ENCODE measurements at regions not wholly inside any gene's neighbourhood (a gene's known extent, or its start where the extent isn't known, plus 50 kb on each side); places are given as distances from the start of the nearest gene placed in this dataset.

- no peak overlapping the region for H3K27ac ChIP-seq (ENCODE audit: low read depth, low read length)
- no peak for DNase-seq (ENCODE audit: insufficient read length, low spot score, missing footprints)
- no peaks in the 10 kb centered on the region for H3K27me3 ChIP-seq (ENCODE audit: insufficient read depth, low read length)
- no peaks in the 10 kb centered on the region for H3K9me3 ChIP-seq (ENCODE audit: low read depth, low read length)
- H3K4me2 ChIP-seq (ENCODE audit: insufficient read depth, low read length), result no peak overlapping the region
- no peak overlapping the region for H3K4me3 ChIP-seq (ENCODE audit: insufficient read depth, low read length)
- no peak for TF ChIP-seq CTCF (IDR thresholded peaks at IDR 0.05; ENCODE audit: extremely low read depth, low read depth, low read length)
- H4K20me1 ChIP-seq (ENCODE audit: insufficient read depth, low read length), result no peaks in the 10 kb centered on the region
- H3K36me3 ChIP-seq (ENCODE audit: insufficient read depth, low read length), result no peaks in the 10 kb centered on the region
- H3K79me2 ChIP-seq (ENCODE audit: insufficient read depth, low read length), result no peaks in the 10 kb centered on the region
- no peaks in the 10 kb centered on the region for H3K4me1 ChIP-seq (ENCODE audit: insufficient read depth, low read length)
- no peak overlapping the region for H2AFZ ChIP-seq (ENCODE audit: low read length)
Observed at GRCh38 chr13:64339373-64340063, 2890.6 kb downstream of the PCDH9 start.

GRCh38 chr13:64338671-64339070 lies 2891.5 kb downstream of the PCDH9 start:
- Histone ChIP-seq H4K20me1 (ENCODE audit: insufficient read depth, low read length) (no peaks in the 10 kb centered on the region), H2AFZ (ENCODE audit: low read length) (no peak overlapping the region), H3K4me1 (ENCODE audit: insufficient read depth, low read length) (no peaks in the 10 kb centered on the region), H3K27me3 (ENCODE audit: insufficient read depth, low read length) (no peaks in the 10 kb centered on the region), H3K36me3 (ENCODE audit: insufficient read depth, low read length) (no peaks in the 10 kb centered on the region), H3K79me2 (ENCODE audit: insufficient read depth, low read length) (no peaks in the 10 kb centered on the region), H3K9me3 (ENCODE audit: low read depth, low read length) (peaks cover 6% of the 10 kb centered on the region), H3K4me2 (ENCODE audit: insufficient read depth, low read length) (no peak overlapping the region), H3K4me3 (ENCODE audit: insufficient read depth, low read length) (no peak overlapping the region), H3K27ac (ENCODE audit: low read depth, low read length) (no peak overlapping the region)
- TF ChIP-seq CTCF (IDR thresholded peaks at IDR 0.05; ENCODE audit: extremely low read depth, low read depth, low read length), result no peak
- no peak for DNase-seq (ENCODE audit: insufficient read length, low spot score, missing footprints)

DNA sequence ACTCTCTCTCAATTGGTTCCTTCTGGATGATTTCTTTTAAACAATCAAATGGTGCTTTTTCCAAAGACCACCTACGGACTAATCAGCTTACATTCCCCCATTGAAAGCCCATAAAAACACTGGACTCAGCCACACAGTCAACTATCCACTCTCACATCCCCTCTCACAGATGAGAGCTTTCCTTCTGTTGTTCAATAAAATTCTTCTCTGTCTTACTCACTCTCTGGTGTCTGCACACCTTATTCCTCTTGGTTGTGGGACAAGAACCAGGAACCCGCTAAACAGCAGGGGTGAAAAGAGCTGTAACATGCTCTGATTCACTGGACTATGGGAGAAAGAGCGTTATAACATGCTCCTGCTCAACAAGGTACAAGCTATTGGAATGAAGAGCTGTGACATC lies 2896.2 kb downstream of the PCDH9 start:
- H3K36me3 ChIP-seq (ENCODE audit: insufficient read depth, low read length), result no peaks in the 10 kb centered on the region
- no peak overlapping the region for H2AFZ ChIP-seq (ENCODE audit: low read length)
- DNase-seq (ENCODE audit: insufficient read length, low spot score, missing footprints), result no peak
- H3K4me3 ChIP-seq (ENCODE audit: insufficient read depth, low read length), result no peak overlapping the region
- no peaks in the 10 kb centered on the region for H3K27me3 ChIP-seq (ENCODE audit: insufficient read depth, low read length)
- H3K27ac ChIP-seq (ENCODE audit: low read depth, low read length), result no peak overlapping the region
- peaks cover 6% of the 10 kb centered on the region for H3K9me3 ChIP-seq (ENCODE audit: low read depth, low read length)
- no peaks in the 10 kb centered on the region for H3K79me2 ChIP-seq (ENCODE audit: insufficient read depth, low read length)
- H3K4me2 ChIP-seq (ENCODE audit: insufficient read depth, low read length), result no peak overlapping the region
- H4K20me1 ChIP-seq (ENCODE audit: insufficient read depth, low read length), result no peaks in the 10 kb centered on the region
- H3K4me1 ChIP-seq (ENCODE audit: insufficient read depth, low read length), result no peaks in the 10 kb centered on the region
- no peak for TF ChIP-seq CTCF (IDR thresholded peaks at IDR 0.05; ENCODE audit: extremely low read depth, low read depth, low read length)

GRCh38 chr13:64332048-64332447 lies 2898.1 kb downstream of the PCDH9 start:
- Histone ChIP-seq H3K9me3 (ENCODE audit: low read depth, low read length) (peaks cover 6% of the 10 kb centered on the region), H3K36me3 (ENCODE audit: insufficient read depth, low read length) (no peaks in the 10 kb centered on the region), H3K4me1 (ENCODE audit: insufficient read depth, low read length) (no peaks in the 10 kb centered on the region), H2AFZ (ENCODE audit: low read length) (no peak overlapping the region), H3K27me3 (ENCODE audit: insufficient read depth, low read length) (no peaks in the 10 kb centered on the region), H3K4me2 (ENCODE audit: insufficient read depth, low read length) (no peak overlapping the region), H4K20me1 (ENCODE audit: insufficient read depth, low read length) (no peaks in the 10 kb centered on the region), H3K27ac (ENCODE audit: low read depth, low read length) (no peak overlapping the region), H3K4me3 (ENCODE audit: insufficient read depth, low read length) (no peak overlapping the region), H3K79me2 (ENCODE audit: insufficient read depth, low read length) (no peaks in the 10 kb centered on the region)
- TF ChIP-seq CTCF (IDR thresholded peaks at IDR 0.05; ENCODE audit: extremely low read depth, low read depth, low read length), result no peak
- DNase-seq (ENCODE audit: insufficient read length, low spot score, missing footprints), result no peak

Data from osteoblast (primary cell).